ENCODE measurements at regions not wholly inside any gene's neighbourhood (a gene's known extent, or its start where the extent isn't known, plus 50 kb on each side); places are given as distances from the start of the nearest gene placed in this dataset.
"Not testable (repeated sequence)": the region's sequence is repeated elsewhere in the genome, so short reads cannot be mapped to it uniquely, and the experiment has no call there.

- DNase-seq, result no peak
Measured at GRCh38 chrX:5490786-5491563, 737.7 kb downstream of the NLGN4X start.

- DNase-seq, result no peak
Measured at GRCh38 chrX:5474282-5474681, 754.4 kb downstream of the NLGN4X start.

GRCh38 chrX:5458300-5458842, 770.3 kb downstream of the NLGN4X start:
- no peak for DNase-seq

- no peak for DNase-seq
Measured at GRCh38 chrX:5449323-5449722, 779.3 kb downstream of the NLGN4X start.

- DNase-seq, result no peak
Measured at GRCh38 chrX:5431823-5432222, 796.8 kb downstream of the NLGN4X start.

- no peak for DNase-seq
Measured at GRCh38 chrX:5425119-5425518, 803.5 kb downstream of the NLGN4X start.

- no peak for DNase-seq
Measured at GRCh38 chrX:5417381-5417780, 811.3 kb downstream of the NLGN4X start.

GRCh38 chrX:5415738-5416137, 812.9 kb downstream of the NLGN4X start:
- no peak for DNase-seq

GRCh38 chrX:5409106-5409505, 819.6 kb downstream of the NLGN4X start:
- no peak for DNase-seq

- no peak for DNase-seq
Measured at GRCh38 chrX:5402461-5402860, 826.2 kb downstream of the NLGN4X start.

GRCh38 chrX:5399403-5399802, 829.3 kb downstream of the NLGN4X start:
- no peak for DNase-seq

GRCh38 chrX:5397409-5397808, 831.3 kb downstream of the NLGN4X start:
- no peak for DNase-seq

GRCh38 chrX:5390376-5390775, 838.3 kb downstream of the NLGN4X start:
- no peak for DNase-seq

- DNase-seq, result no peak
Measured at GRCh38 chrX:5388087-5388486, 840.6 kb downstream of the NLGN4X start.

GRCh38 chrX:5380426-5380825, 848.2 kb downstream of the NLGN4X start:
- DNase-seq, result no peak

GRCh38 chrX:5341902-5342301, 886.8 kb downstream of the NLGN4X start:
- no peak for DNase-seq

- no peak for DNase-seq
Measured at GRCh38 chrX:5337160-5337559, 891.5 kb downstream of the NLGN4X start.

- DNase-seq, result no peak
Measured at GRCh38 chrX:5324546-5324945, 904.1 kb downstream of the NLGN4X start.

- DNase-seq, result no peak
Measured at GRCh38 chrX:5314148-5314547, 914.5 kb downstream of the NLGN4X start.

- DNase-seq, result no peak
Measured at GRCh38 chrX:5307416-5307815, 921.3 kb downstream of the NLGN4X start.

GRCh38 chrX:5306654-5307121, 922.0 kb downstream of the NLGN4X start:
- DNase-seq, result no peak

- DNase-seq, result no peak
Measured at GRCh38 chrX:5305452-5305851, 923.2 kb downstream of the NLGN4X start.

- no peak for DNase-seq
Measured at GRCh38 chrX:5295004-5295403, 933.7 kb downstream of the NLGN4X start.

- no peak for DNase-seq
Measured at GRCh38 chrX:5290635-5291034, 938.0 kb downstream of the NLGN4X start.

- DNase-seq, result not testable (repeated sequence)
Measured at GRCh38 chrX:5289949-5290348, 938.7 kb downstream of the NLGN4X start.
